ENCODE measurements at regions not wholly inside any gene's neighbourhood (a gene's known extent, or its start where the extent isn't known, plus 50 kb on each side); places are given as distances from the start of the nearest gene placed in this dataset.
"Not testable (repeated sequence)": the region's sequence is repeated elsewhere in the genome, so short reads cannot be mapped to it uniquely, and the experiment has no call there.

DNA sequence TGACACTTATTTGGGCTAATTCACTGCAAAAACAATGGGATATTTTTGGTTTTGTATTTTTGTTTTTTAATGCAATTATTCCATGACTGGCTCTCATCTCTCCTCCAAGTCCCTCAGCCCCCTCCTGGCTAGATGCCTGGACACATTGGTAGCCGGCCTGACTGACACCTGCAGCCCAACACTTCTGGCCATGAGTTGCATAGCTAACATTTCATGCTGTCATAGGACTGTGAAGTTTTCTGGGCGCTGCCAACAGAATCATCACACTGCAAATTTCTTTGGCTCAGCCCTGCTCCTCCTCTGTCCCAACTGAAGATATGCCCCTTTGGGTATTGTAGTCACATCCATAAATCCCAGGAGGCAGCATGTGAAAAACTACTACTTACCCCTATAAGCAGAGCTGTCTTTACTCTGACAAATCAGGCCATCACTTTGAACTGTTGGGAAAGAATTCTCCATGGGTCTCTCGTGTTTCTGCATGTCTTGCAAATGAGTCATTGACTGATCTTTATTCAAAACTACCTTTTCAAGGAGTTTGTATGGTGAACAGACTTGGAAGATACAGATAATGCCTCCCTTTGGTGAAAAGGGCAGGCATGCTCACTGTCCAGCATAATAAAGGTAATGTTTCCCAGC lies 126.7 kb upstream of the LGR5 start:
- peaks cover 6% of the 10 kb centered on the region for H3K9me3 Mint-ChIP-seq (ENCODE audit: unreplicated experiment)
- H3K27ac Mint-ChIP-seq (ENCODE audit: unreplicated experiment) = no peak overlapping the region
- DNase-seq (ENCODE audit: extremely low spot score, unreplicated experiment) = no peak
- no peak overlapping the region for H3K4me3 Mint-ChIP-seq (ENCODE audit: unreplicated experiment)
- H3K36me3 Mint-ChIP-seq (ENCODE audit: unreplicated experiment) = no peaks in the 10 kb centered on the region
- H3K4me1 Mint-ChIP-seq (ENCODE audit: unreplicated experiment) = peaks cover 16% of the 10 kb centered on the region
- TF ChIP-seq, protein P1, sequence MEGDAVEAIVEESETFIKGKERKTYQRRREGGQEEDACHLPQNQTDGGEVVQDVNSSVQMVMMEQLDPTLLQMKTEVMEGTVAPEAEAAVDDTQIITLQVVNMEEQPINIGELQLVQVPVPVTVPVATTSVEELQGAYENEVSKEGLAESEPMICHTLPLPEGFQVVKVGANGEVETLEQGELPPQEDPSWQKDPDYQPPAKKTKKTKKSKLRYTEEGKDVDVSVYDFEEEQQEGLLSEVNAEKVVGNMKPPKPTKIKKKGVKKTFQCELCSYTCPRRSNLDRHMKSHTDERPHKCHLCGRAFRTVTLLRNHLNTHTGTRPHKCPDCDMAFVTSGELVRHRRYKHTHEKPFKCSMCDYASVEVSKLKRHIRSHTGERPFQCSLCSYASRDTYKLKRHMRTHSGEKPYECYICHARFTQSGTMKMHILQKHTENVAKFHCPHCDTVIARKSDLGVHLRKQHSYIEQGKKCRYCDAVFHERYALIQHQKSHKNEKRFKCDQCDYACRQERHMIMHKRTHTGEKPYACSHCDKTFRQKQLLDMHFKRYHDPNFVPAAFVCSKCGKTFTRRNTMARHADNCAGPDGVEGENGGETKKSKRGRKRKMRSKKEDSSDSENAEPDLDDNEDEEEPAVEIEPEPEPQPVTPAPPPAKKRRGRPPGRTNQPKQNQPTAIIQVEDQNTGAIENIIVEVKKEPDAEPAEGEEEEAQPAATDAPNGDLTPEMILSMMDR (IDR thresholded peaks at IDR 0.05) = no peak
- peaks cover 3% of the 10 kb centered on the region for H3K27me3 Mint-ChIP-seq (ENCODE audit: unreplicated experiment)

DNA sequence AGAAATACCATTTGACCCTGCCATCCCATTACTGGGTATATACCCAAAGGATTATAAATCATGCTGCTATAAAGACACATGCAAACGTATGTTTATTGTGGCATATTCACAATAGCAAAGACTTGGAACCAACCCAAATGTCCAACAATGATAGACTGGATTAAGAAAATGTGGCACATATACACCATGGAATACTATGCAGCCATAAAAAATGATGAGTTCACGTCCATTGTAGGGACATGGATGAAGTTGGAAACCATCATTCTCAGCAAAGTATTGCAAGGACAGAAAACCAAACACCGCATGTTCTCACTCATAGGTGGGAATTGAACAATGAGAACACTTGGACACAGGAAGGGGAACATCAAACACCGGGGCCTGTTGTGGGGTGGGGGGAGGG lies 128.0 kb upstream of the LGR5 start:
- not testable (repeated sequence) for H3K27me3 Mint-ChIP-seq (ENCODE audit: unreplicated experiment); H3K27ac Mint-ChIP-seq (ENCODE audit: unreplicated experiment); H3K9me3 Mint-ChIP-seq (ENCODE audit: unreplicated experiment); H3K4me3 Mint-ChIP-seq (ENCODE audit: unreplicated experiment); DNase-seq (ENCODE audit: extremely low spot score, unreplicated experiment); H3K36me3 Mint-ChIP-seq (ENCODE audit: unreplicated experiment)
- H3K4me1 Mint-ChIP-seq (ENCODE audit: unreplicated experiment) = peaks cover 16% of the 10 kb centered on the region

DNA sequence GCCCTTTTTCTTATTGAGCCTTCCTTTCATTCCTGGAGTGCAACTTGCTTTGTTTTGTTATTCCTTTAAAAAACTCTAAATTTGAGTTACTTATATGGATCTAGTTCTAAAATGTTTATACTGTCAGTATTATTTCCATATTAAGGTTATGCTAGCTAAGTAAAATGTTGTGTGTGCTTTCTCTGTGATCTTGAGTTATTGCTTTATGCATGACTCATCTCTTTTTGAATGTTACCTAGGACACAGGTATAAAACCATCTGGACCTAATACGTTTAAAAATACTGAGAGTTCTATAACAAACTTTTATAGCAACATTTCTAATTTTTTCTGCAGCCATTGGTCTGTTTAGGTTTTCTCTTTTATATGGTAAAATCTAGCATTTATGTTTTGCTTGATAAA lies 132.8 kb upstream of the LGR5 start:
- peaks cover 11% of the 10 kb centered on the region for H3K4me1 Mint-ChIP-seq (ENCODE audit: unreplicated experiment)
- peaks cover 3% of the 10 kb centered on the region for H3K27me3 Mint-ChIP-seq (ENCODE audit: unreplicated experiment)
- no peaks in the 10 kb centered on the region for H3K9me3 Mint-ChIP-seq (ENCODE audit: unreplicated experiment)
- no peak overlapping the region for H3K27ac Mint-ChIP-seq (ENCODE audit: unreplicated experiment)
- TF ChIP-seq, protein P1 (IDR thresholded peaks at IDR 0.05) = no peak
- no peak overlapping the region for H3K4me3 Mint-ChIP-seq (ENCODE audit: unreplicated experiment)
- H3K36me3 Mint-ChIP-seq (ENCODE audit: unreplicated experiment) = no peaks in the 10 kb centered on the region
- DNase-seq (ENCODE audit: extremely low spot score, unreplicated experiment) = no peak

DNA sequence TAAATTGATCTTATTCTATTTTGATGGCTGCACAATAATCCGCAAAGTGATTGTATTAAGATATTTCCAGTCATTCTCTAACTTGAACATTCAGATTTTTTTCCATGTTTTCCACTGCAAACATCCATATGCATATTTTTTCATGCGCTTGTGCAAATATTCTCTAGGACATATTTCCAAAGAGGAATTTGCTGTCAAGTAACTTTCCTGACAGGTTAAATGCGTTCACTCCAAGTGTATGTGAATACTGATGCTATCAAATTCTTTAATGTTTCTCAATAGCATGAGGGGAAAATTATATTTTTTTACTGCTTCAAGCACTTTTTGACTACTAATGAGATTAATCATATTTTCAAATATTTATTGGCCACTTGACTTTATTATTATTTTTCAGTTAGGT lies 135.3 kb upstream of the LGR5 start:
- DNase-seq (ENCODE audit: extremely low spot score, unreplicated experiment) = no peak
- no peaks in the 10 kb centered on the region for H3K9me3 Mint-ChIP-seq (ENCODE audit: unreplicated experiment)
- peaks cover 2% of the 10 kb centered on the region for H3K27me3 Mint-ChIP-seq (ENCODE audit: unreplicated experiment)
- peaks cover 12% of the 10 kb centered on the region for H3K4me1 Mint-ChIP-seq (ENCODE audit: unreplicated experiment)
- TF ChIP-seq, protein P1 (IDR thresholded peaks at IDR 0.05) = no peak
- H3K4me3 Mint-ChIP-seq (ENCODE audit: unreplicated experiment) = no peak overlapping the region
- H3K36me3 Mint-ChIP-seq (ENCODE audit: unreplicated experiment) = no peaks in the 10 kb centered on the region
- H3K27ac Mint-ChIP-seq (ENCODE audit: unreplicated experiment) = no peak overlapping the region

DNA sequence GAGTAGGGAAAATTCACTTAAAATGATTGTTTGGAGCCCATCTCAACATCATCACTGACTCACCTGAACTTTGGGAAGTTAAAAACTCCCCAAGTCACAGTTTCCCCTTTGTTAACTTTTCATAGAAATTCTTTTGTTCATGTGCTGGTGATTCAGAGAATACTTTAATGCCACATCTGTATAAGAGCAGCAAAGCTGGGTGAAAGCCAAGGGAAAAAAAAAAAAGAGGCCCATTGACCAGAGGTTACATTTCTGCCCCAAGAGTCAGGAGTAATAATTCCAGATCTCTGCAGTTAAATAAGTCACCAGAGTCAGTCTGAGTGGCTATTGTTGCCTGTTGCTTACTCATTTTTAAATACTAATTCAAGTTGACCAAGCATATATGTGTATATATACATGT lies 136.4 kb upstream of the LGR5 start:
- H3K4me3 Mint-ChIP-seq (ENCODE audit: unreplicated experiment) = no peak overlapping the region
- TF ChIP-seq, protein P1 (IDR thresholded peaks at IDR 0.05) = no peak
- H3K36me3 Mint-ChIP-seq (ENCODE audit: unreplicated experiment) = no peaks in the 10 kb centered on the region
- peaks cover 2% of the 10 kb centered on the region for H3K27me3 Mint-ChIP-seq (ENCODE audit: unreplicated experiment)
- H3K9me3 Mint-ChIP-seq (ENCODE audit: unreplicated experiment) = no peaks in the 10 kb centered on the region
- H3K4me1 Mint-ChIP-seq (ENCODE audit: unreplicated experiment) = peaks cover 12% of the 10 kb centered on the region
- no peak for DNase-seq (ENCODE audit: extremely low spot score, unreplicated experiment)
- H3K27ac Mint-ChIP-seq (ENCODE audit: unreplicated experiment) = no peak overlapping the region

Measured in osteocyte (in vitro differentiated cells).